ENCODE measurements at regions not wholly inside any gene's neighbourhood (a gene's known extent, or its start where the extent isn't known, plus 50 kb on each side); places are given as distances from the start of the nearest gene placed in this dataset.

DNA sequence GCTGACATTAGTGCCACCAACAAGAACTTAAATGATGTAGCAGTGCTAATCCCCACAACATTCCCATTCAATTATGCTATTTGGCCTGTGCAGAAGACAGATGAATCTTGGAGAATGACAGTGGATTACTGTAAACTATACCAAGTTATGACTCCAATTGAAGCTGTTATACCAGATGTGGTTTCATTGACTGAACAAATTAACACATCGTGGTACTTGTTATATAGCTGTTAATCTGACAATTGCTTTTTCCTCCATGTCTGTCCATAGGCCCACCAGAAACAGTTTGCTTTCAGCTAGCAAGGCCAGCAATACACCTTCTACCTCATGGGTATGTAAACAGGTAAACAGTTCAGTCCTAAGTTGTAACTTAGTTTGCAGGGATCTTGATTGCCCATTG, 101.1 kb downstream of the S1PR1 start:
- H3K4me3 ChIP-seq: no peak overlapping the region
- H3K4me1 ChIP-seq: no peaks in the 10 kb centered on the region

DNA sequence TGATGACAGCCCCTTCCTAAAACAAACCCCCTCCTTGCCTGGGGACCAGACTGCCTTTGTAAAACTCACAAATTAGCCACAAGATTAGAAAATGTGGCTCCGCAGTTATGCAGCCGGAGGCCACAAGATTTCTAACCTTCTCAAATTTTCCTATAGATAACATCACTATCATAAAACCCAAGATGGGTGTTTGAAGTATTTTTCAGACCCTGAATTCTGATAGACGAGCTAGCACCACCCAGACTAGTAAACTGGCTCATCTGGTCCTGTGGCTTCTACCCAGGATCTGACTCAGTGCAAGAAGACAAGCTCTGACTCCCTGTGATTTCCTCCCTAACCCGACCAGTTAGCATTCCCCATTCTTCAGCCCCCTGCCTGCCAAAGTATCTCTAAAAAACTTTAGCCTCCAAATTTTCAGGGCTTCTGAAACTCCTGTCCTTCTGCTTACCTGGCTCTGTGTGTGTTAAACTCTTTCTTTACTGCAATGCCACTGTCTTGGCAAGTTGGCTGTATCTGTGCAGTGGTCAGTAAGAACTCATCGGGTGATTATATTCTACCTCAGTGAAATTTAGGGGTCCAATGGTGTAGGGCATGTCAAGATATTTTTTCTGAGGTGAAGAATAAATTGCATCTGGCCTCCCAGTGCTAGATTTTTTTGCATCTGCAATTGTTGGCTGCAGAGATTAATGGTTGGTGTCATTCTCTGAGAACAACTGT, 102.1 kb downstream of the S1PR1 start:
- Histone ChIP-seq H3K27me3 (no peaks in the 10 kb centered on the region), H3K36me3 (no peaks in the 10 kb centered on the region), H3K27ac (no peak overlapping the region), H3K4me3 (no peak overlapping the region), H3K4me1 (no peaks in the 10 kb centered on the region), H3K9me3 (peaks cover 0 to 6% of the 10 kb centered on the region in 2 donors)
- TF ChIP-seq CTCF (IDR thresholded peaks at IDR 0.05): no peak
- no peak for DNase-seq (ENCODE audit: low spot score)

More for the DNA sequence above, 101.1 kb downstream of the S1PR1 start:
- peaks cover 0 to 6% of the 10 kb centered on the region in 2 donors for H3K9me3 ChIP-seq
- H3K27me3 ChIP-seq: no peaks in the 10 kb centered on the region
- DNase-seq (ENCODE audit: low spot score): no peak
- H3K36me3 ChIP-seq: no peaks in the 10 kb centered on the region
- H3K27ac ChIP-seq: no peak overlapping the region
- no peak for TF ChIP-seq CTCF (IDR thresholded peaks at IDR 0.05)

DNA sequence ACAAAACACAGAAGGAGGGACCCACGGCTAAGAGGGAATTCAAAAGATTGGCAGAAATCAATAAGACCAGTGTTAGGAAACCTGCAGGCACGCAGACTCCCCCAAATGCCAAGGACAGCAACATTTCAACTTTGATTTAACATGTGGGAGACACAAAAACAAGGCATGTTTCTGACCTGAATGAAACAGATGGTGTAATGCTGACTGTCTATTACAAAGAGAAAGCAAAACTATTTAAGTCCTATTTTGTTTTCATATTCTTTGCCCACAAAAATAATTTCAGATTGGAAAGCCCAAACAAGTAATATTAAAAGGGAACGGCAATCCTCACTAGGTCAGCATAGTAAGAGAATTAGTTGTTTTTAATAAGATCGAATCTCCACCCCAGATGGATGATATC, 107.9 kb downstream of the S1PR1 start:
- Histone ChIP-seq H3K4me1 (no peaks in the 10 kb centered on the region), H3K4me3 (no peak overlapping the region), H3K27ac (no peak overlapping the region), H3K36me3 (no peaks in the 10 kb centered on the region), H3K9me3 (no peaks in the 10 kb centered on the region), H3K27me3 (no peaks in the 10 kb centered on the region)
- DNase-seq (ENCODE audit: low spot score): no peak
- TF ChIP-seq CTCF (IDR thresholded peaks at IDR 0.05): no peak

DNA sequence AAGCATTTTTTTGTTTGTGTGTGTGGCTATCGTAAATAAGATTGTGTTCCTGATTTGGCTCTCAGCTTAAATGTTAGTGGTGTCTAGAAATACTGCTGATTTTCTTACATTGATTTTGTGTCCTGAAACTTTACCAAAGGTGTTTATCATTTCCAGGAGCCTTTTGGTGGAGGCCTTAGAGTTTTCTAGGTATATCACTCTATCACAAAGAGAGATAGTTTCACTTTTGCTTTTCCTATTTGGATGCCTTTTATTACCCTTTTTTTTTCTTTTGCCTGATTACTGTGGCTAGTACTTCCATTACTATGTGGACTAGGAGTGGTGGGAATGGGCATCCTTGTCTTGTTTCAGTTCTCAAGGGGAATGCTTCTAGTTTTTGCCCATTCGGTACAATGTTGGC, 109.6 kb downstream of the S1PR1 start:
- Histone ChIP-seq H3K9me3 (no peaks in the 10 kb centered on the region), H3K27me3 (no peaks in the 10 kb centered on the region), H3K4me1 (no peaks in the 10 kb centered on the region), H3K27ac (no peak overlapping the region), H3K4me3 (no peak overlapping the region), H3K36me3 (no peaks in the 10 kb centered on the region)
- no peak for DNase-seq (ENCODE audit: low spot score)
- TF ChIP-seq CTCF (IDR thresholded peaks at IDR 0.05): no peak

GRCh38 chr1:101356013-101356412, 119.2 kb downstream of the S1PR1 start:
- H3K27ac ChIP-seq: no peak overlapping the region
- no peak overlapping the region for H3K4me3 ChIP-seq
- no peaks in the 10 kb centered on the region for H3K36me3 ChIP-seq
- no peak for DNase-seq (ENCODE audit: low spot score)
- no peaks in the 10 kb centered on the region for H3K4me1 ChIP-seq
- no peak for TF ChIP-seq CTCF (IDR thresholded peaks at IDR 0.05)
- no peaks in the 10 kb centered on the region for H3K27me3 ChIP-seq
- H3K9me3 ChIP-seq: no peaks in the 10 kb centered on the region
